ENCODE measurements at regions not wholly inside any gene's neighbourhood (a gene's known extent, or its start where the extent isn't known, plus 50 kb on each side); places are given as distances from the start of the nearest gene placed in this dataset.
A peak's percentile ranks its signal among the peaks of the same experiment; 100 is the strongest.

DNA sequence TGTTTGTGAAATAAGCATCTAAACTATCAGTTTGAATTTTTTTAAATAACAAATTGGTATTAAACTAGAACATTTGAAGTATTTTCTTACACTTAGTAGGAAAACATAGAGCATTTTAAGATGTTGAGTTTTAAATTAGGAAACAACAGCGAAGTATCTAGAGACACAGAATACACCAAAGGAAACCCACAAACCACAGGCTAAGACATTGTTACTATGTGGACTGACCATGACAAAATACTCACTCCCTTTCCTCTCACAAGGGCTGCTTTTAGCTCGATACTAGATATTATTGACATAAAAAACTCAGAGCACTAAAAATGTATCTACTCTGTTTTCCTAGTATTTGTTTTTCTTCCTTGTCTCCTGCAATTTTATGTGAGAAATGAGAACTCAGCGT is 266.0 kb upstream of the CITED2 start:
- DNase-seq: no peak
- WGBS, 4 donors: 75 to 85% (median 80%) methylated on average over 3 of the region's 3 CpGs
- TF ChIP-seq POLR2A (IDR thresholded peaks at IDR 0.05): no peak
- no peak for TF ChIP-seq CTCF (IDR thresholded peaks at IDR 0.05)
- H3K36me3 ChIP-seq: no peaks in the 10 kb centered on the region
- ATAC-seq: no peak
- peak overlapping the region in 1 of 12 donors; percentile 42 for H3K27ac ChIP-seq
- H3K9me3 ChIP-seq: no peaks in the 10 kb centered on the region
- H3K4me3 ChIP-seq: no peak overlapping the region
- H3K27me3 ChIP-seq: no peaks in the 10 kb centered on the region
- intact Hi-C loops (cut with DNase I): no loop called here
- peaks cover 0 to 59% (median 6%) of the 10 kb centered on the region in 12 donors for H3K4me1 ChIP-seq

GRCh38 chr6:139639507-139639906 is 265.1 kb upstream of the CITED2 start:
- peak overlapping the region in 1 of 12 donors; percentile 22 for H3K27ac ChIP-seq
- no peak for DNase-seq
- no peaks in the 10 kb centered on the region for H3K9me3 ChIP-seq
- H3K4me1 ChIP-seq: peaks cover 0 to 51% (median 1%) of the 10 kb centered on the region in 12 donors
- no peaks in the 10 kb centered on the region for H3K36me3 ChIP-seq
- 89 to 94% (median 92%) methylated on average over 5 of the region's 5 CpGs for WGBS, 4 donors
- ATAC-seq: no peak
- intact Hi-C loops (cut with DNase I): no loop called here
- TF ChIP-seq CTCF (IDR thresholded peaks at IDR 0.05) (no peak), POLR2A (IDR thresholded peaks at IDR 0.05) (no peak)
- no peaks in the 10 kb centered on the region for H3K27me3 ChIP-seq
- H3K4me3 ChIP-seq: no peak overlapping the region

- H3K27ac ChIP-seq: peak overlapping the region in 1 of 12 donors; percentile 15
- H3K9me3 ChIP-seq: no peaks in the 10 kb centered on the region
- 64 to 84% (median 74%) methylated on average over 5 of the region's 5 CpGs for WGBS, 4 donors
- H3K27me3 ChIP-seq: no peaks in the 10 kb centered on the region
- no peak overlapping the region for H3K4me3 ChIP-seq
- no peak for TF ChIP-seq CTCF (IDR thresholded peaks at IDR 0.05)
- TF ChIP-seq POLR2A (IDR thresholded peaks at IDR 0.05): no peak
- intact Hi-C loops (cut with DNase I): no loop called here
- no peaks in the 10 kb centered on the region for H3K36me3 ChIP-seq
- peaks cover 0 to 41% (median 0%) of the 10 kb centered on the region in 12 donors for H3K4me1 ChIP-seq
- no peak for DNase-seq
- ATAC-seq: no peak
Observed at GRCh38 chr6:139638179-139638941, 263.9 kb upstream of the CITED2 start.

DNA sequence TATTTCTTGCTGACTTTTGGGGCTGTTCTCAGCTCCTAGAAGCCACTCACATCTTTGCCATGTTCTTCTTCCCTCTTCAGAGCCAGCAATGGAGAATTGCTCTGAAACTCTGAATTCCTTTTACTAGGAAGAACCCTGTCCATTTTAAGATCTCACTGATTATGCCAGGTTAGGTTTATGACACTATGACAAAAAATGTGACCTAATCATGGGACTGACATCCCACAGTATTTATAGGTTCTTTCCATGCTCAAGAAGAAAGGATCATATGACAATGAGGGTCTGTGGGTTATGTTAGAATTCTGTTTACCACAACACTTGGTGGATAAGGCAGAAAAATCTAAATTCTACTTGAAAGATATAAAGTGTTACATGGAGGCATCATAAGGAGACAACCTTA is 263.3 kb upstream of the CITED2 start:
- TF ChIP-seq CTCF (IDR thresholded peaks at IDR 0.05): no peak
- no peak for TF ChIP-seq POLR2A (IDR thresholded peaks at IDR 0.05)
- no peaks in the 10 kb centered on the region for H3K9me3 ChIP-seq

More for the DNA sequence above, 263.3 kb upstream of the CITED2 start:
- Histone ChIP-seq H3K4me3 (no peak overlapping the region), H3K36me3 (no peaks in the 10 kb centered on the region), H3K27ac (no peak overlapping the region), H3K4me1 (peaks cover 0 to 35% (median 0%) of the 10 kb centered on the region in 12 donors), H3K27me3 (no peaks in the 10 kb centered on the region)
- ATAC-seq (no peak), DNase-seq (no peak)
- intact Hi-C loops (cut with DNase I): no loop called here

Measured in heart left ventricle (tissue), 16 donors.